ENCODE measurements at regions not wholly inside any gene's neighbourhood (a gene's known extent, or its start where the extent isn't known, plus 50 kb on each side); places are given as distances from the start of the nearest gene placed in this dataset.
"Not testable (repeated sequence)": the region's sequence is repeated elsewhere in the genome, so short reads cannot be mapped to it uniquely, and the experiment has no call there.

DNA sequence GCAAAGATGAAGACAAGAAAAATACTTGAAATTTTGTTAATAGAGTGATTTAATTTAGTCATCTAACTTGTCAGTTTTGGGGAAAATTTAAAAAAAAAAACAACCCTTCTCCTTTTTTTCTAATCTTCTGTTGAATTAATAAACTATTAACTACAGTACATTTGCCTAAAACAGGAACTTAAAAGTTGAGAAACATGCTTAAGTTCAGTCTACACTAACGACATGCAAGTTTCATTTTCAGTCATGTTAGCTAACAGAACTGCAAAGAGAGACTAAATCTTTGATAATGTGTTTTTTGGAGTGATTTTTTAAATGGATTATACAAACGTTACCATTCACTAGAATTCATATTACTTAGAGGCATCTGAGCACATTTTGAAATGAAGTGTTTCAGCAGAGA is 71.9 kb upstream of the MBNL1 start:
- no peak for DNase-seq

DNA sequence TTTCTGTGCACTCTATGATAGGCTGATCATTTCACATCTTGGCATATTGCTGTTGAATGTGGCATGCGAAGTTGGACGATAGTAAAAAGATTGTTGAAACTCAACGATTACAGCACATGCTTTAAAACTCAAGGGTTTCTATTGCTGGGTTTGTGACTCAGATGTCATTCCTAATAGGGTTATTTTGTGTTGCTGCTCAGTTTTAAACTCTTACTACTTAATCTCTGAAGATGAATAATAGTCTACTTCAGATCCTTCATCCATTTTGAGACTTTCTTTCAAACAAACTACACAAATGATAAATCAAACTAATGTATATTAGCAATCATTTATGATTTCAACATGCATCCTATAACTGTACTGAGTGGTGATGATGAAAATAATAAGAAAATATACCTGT is 71.3 kb upstream of the MBNL1 start:
- DNase-seq: no peak

DNA sequence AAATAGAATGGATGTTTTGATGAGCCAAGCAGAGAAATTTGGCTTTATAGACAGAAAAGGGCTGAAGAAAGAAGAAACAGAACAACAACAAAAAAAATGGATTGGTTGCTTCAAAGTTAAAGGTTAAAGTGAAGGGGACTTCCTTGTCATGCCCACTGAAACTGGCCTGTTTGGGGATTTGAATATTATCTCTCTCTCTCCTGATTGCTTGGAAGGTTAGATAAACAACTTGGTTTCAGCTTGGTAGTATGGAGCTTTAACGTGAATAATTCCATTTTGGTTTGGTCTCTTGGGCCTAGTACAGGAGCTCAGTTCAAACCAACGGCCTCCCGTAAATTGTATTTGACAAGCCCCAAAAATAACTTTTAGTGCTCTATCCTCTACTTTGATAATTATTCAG is 70.8 kb upstream of the MBNL1 start:
- DNase-seq: no peak

DNA sequence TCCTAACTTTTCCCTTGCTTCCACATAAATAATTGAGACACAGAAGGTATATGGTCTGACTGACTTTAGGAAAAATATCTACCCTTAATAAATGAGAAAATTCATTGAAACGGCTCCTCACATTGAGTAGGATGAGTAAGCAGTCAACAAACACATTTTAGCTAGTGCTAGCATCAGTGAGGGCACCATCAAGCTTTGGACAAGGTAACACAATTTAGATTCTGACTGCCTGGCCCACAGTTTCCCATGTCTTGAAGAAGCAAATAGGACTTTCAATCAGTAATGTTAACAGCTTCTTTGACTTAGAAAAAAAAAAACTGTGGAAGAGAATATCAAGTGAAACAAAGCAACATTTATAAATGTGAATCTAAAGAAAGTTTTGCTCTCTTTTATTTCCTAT is 70.1 kb upstream of the MBNL1 start:
- no peak for DNase-seq

DNA sequence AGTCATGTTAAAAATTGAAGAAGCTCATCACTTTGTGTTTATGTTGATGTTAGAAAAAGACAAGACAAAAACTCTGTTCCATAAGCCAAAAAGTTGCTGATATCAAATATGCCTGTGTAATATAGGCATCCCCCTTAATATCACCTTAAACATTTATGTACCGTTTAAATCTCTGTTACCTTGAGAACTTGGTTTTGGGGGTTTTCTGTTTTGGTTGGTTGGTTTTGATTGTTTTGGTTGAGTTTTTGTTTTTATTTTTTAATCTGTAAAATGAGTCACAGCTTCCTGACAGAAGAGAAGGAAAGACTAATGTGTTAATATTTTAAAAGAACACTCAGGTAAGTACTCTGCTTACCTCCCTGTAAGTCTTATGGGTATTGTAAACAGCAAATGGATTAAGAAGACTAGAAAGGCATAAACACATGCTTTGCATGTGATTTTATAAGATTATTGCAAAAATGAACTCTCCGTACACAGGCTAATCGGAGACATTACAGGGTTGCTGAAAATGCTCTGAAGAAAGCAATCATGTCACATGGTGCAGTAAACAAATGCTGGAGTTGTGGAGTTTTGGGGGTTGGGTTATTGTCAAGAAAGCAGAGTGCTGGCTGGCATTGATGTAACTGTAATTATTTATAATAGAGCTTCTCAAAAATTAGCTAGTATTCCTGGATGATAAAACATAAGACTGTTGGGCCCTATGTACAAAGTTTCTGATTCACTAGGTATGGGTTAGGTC is 69.5 kb upstream of the MBNL1 start:
- no peak for DNase-seq

DNA sequence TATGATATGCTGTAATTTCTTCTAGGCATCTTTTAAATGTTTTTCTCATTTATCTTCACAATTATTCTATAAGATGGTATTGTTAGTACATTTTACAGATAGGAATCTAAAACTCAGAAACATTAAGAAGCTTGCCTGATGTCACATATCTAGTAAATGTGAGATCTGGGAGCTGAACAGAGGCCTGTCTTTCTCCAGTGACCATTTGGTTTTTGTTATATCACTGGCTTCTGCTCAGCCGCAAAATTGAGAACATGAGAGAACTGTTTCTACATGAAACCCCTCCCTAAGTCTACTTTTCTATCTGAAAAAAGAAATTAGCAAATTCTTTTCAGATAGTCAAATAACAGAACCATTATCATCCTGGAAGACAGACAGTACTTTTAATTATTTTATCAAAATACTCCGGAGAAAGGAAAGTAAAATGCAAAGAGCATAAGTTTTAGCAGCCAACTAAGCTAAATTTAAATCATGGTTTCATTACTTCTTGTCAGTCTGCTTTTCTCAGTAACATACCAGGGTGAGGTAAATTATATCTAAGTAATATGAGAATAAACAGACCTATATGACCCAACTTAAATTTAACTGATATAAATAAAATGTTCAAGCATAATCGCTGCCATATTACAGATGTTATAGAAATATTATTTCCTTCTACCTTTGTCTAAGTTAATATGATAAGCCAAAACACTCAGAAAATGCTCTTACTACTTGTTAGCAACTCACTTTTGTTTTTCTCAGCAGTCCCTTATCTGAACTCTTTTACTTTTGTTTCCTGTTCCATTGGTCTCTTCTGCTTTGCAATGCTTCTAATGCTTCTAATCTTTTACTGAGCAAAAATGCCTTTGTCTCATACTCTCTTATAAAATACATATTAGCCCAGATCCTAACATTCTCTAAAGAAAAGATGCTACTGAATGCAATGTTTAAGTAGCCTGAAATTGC is 68.0 kb upstream of the MBNL1 start:
- DNase-seq: no peak

DNA sequence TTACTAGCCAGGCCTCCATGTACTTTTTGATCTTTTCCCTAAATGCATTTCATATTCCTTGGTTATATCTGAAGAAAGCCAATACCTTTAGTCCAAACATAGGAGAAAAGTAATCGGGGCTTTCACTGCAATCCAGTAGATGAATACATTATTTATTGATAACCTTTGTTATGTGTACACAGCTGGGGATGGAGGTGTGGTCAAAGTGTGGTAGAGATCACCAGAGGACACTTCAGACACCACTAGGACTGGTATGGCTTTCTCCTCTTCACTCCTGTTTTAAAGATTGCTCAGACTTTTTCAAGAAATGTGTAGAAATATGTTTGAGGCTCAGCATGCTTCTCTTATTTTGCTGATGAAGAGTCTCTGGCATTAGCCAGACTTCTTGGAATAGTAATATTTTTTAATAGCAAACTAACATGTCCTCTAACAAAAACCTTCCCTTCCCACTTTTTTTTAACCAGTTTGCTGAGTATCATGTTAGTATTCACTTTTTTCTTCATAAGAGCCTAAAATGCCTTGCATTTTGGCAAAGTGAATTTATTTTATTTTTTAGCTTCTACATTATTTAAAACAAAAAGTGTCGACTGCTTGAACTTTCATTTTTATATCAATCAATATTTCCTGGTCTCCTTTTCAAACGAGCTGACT is 65.6 kb upstream of the MBNL1 start:
- DNase-seq: no peak

DNA sequence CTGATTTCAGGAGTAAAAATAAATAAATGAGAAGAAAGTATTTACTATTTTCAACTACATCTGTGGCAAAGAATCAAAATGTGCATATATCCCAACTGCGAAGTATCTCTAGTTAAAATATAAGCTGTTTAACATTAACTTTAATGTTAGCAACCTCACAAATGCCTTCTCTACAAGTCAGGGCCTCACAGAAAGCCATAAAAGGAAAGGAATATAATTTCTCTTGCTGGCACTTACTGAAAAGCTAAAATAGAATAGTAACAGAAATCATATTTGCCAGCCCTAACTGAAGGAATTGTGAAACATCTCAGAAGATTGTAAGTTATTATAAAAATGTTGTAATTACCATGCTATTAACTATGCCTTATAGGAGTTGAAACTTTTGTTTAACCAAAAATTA is 65.1 kb upstream of the MBNL1 start:
- DNase-seq: peak; percentile 66

DNA sequence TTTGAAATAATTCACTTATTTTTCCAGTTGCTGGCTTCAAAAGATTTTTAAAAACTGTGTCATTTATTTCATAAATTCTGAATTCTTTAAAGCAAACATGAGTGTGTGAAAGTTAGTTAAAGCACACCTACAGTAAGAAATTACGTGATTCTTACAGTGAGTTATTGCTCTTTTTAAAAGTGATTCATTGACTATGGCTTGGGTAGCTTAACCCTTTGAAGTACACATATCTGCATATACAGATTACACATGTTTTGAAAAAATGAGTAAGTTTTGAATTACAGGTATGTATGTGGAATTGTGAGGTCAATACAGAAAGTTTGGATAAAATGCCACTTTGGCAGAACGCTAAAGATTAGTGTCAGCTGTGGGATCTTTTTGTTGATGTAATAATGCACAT is 64.5 kb upstream of the MBNL1 start:
- DNase-seq: no peak

DNA sequence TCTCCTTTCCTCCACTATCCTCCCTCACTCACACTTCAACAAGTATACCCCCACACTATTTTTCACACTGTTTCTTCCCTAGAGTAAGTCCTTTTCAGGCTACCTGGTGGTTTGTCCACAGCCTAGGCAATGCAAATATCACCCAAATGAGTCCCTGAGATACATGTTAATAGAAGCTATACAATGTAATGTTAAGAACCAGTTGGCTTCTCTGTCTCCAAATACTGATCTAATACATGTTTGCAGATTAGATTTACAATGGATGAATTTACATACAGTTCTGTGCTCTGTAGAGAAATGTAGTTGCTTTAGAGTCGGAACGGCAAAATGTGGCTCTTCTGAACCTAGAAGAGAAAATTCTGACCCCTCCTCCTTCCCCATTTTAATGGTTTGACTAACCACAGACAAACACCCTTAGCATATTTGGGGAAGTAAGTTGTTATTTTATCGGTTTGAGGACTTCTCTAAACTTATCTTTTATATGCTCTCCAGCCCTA is 63.6 kb upstream of the MBNL1 start:
- no peak for DNase-seq

DNA sequence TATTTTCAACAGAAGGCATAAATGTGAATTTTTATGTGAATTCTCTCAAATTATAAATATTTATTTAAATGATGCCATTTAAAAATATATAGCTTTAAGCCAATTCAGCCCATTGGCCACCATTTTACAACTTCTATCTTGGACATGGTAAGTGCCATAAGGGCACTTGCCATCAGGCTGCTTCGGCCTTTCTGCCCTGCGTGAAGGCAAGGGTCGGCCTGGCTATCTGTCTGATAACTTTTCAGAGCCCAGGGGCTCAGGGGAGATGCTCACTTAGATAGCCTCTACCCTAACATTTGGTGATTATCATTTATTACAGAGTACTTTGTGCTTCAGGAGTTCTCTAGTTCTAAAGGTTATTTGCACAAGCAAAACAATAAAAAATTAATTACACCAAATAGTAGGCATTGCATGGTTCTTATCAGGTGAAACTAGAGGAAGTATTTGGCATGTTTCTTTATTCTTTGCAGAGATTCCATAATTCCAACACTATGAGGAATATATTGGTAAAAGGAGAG is 62.4 kb upstream of the MBNL1 start:
- DNase-seq: no peak

DNA sequence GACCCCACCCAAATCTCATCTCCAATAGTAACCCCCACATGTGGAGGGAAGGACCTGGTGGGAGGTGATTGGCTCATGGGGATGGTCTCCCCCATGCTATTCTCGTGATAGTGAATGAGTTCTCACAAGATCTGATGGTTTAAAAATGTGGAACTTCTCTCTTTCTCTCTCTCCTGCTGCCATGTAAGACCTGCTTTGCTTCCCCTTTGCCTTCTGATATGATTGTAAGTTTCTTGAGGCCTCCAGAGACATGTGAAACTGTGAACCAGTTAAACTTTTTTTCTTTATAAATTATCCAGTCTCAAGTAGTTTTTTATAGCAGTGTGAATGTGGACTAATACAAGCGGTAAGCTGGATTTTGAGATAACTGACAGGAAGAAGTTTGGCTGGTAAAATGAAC is 60.3 kb upstream of the MBNL1 start:
- DNase-seq: no peak

DNA sequence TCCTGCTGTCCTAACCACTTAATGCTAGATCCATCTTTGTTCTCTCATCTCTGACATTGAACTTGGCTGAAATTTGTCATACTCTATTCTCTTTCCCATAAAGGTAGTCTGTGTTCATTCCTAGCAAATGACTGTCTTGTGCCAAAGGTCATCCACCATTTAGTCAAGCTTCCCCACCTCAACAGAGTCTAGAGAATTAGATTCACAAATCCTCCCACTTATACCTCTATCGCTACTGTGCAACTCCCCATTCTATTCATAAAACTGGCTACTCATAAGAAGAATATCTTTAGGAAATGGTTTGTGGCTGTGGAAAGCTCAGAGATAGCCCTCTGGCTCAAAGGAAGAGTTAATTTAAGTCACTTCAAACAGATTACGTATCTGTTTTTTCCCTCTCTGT is 59.7 kb upstream of the MBNL1 start:
- no peak for DNase-seq

DNA sequence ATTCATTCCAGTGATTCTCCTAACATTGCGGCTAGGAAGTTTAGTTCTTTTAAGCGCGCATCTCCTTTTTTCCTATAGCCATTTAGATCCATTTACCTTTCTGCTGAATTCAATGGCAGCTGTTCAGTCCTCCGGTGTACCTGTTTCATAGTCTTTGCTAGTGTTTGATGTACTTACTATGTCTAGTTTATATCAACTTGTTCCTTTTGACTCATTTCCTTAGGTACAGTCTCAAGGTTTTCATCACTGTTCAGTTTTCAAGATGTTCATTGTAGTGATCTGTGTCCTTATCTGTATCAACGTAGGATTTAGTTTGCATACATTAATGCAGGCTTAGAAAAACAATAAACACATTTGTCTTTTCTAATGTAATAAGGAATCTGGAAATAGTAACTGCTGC is 59.0 kb upstream of the MBNL1 start:
- DNase-seq: no peak

DNA sequence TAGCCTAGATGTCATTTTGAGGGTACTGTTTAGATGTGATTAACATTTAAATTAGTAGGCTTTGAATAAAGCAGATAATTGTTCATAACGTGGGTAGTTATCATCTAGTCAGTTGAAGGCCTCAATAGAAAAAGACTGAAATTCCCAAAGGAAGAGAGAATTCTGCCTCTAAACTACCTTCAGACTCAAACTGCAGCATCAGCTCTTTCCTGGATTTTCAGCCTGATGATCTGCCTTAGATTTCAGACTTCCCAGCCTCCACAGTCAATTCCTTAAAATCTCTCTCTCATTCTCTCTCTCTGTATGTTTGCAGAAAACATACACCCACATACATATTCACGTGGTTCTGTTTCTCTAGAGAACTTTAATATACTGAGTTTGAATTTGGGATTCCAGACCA is 58.0 kb upstream of the MBNL1 start:
- no peak for DNase-seq

DNA sequence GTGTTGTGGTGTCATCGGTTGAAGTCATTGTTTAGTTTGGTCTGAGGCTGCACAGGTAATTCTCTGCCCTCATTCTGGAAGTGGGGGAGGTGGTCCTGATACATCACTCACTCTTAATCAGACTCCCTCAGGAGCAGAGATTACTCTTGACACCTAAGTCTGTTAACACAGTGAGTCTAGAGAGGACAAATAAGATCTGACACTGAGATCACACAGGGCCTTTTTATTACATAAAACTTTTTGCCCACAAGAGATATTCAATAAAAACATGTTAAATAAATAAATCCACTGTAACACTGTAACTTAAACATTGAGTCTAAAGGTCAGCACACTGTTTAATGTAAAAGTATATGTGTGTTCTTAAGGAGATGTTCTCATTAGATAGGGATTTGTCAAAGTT is 57.1 kb upstream of the MBNL1 start:
- no peak for DNase-seq

DNA sequence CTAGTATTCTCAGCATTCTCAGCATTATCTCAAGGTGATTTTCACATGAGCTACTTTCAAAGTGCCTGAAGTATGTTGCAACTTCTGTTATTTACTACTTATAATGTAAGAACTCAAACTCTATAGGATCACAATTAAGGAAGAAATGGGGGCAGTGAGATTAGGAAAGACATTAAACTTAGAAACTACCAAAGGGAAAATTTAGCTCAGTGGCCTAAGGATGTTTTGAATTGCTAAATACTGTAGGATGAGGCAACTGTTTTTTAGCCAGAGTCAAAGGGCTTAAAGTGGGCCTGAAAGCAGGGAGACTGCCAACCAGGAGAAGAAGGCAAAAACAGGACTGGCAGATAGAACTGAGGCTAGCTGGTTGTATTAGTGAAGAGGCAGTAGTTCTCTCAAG is 55.5 kb upstream of the MBNL1 start:
- no peak for DNase-seq

DNA sequence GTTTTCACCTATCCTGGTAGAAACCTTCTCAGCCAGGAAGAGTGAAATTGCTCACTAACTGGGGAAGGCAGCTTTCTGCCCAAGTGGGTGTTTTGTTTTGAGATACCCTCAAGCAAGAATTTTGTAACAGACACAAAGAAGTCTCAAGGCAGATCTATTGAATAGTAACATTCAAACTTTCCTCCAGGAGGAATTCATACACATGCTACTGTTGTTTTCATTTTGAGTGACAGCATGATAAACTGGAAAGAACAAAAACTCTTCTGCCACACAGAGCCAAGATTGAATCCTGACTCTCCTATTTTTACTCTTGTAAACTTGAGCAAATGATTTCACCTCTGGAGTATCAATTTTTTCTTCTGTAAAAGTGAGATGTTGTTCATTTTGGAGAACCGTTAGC is 54.8 kb upstream of the MBNL1 start:
- DNase-seq: no peak

DNA sequence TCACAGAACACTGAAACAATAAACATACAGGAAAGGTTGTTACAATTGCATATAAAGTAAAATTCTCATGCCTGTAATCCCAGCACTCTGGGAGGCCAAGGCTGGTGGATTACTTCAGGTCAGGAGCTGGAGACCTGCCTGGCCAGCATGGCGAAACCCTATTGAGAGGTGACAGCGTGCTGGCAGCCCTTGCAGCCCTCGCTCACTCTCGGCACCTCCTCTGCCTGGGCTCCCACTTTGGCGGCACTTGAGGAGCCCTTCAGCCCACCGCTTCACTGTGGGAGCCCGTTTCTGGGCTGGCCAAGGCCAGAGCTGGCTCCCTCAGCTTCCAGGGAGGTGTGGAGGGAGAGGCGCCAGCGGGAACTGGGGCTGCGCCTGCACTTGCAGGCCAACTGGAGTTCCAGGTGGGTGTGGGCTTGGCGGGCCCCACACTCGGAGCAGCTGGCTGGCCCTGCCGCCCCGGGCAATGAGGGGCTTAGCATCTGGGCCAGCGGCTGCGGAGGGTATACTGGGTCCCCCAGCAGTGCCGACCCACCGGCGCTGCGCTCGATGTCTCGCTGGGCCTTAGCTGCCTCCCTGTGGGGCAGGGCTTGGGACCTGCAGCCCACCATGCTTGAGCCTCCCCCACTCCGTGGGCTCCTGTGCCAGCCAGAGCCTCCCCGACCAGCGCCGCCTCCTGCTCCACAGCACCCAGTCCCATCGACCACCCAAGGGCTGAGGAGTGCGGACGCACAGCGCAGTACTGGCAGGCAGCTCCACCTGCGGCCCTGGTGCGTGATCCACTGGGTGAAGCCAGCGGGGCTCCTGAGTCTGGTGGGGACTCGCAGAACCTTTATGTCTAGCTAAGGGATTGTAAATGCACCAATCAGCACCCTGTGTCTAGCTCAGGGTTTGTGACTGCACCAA is 51.5 kb upstream of the MBNL1 start:
- not testable (repeated sequence) for DNase-seq

DNA sequence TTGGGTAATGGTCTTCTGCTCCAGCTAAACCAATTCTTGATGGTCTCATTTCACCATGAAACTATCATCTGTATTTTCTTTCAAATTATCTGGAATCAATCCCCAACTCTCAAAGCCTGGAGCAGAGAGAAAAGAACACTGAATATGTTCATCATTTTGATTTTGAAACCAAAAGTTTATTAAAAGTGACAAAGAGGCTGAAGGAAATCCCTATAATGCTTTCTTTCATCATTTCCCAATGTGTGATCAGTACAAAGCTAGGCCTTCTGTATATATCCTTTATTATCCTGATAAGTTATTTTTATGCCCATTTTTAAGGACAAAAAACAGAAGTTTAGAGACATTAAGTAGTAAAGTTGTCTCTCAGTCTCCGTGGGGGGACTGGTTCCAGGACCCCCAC is 50.1 kb upstream of the MBNL1 start:
- DNase-seq: no peak

Measured in fibroblast of skin of abdomen (primary cell).